Astrocyte of the spinal cord (primary cell): ENCODE measurements at regions not wholly inside any gene's neighbourhood (a gene's known extent, or its start where the extent isn't known, plus 50 kb on each side); places are given as distances from the start of the nearest gene placed in this dataset.

ENCODE experiments used
- DNase-seq: peaks from one replicate; pipeline ENCODE4 v3.0.0; 2011; ENCODE audit warnings: low read depth, low spot score
- H3K4me3 ChIP-seq: 2 replicates; pipeline ENCODE4 v1.5.1; 2011; ENCODE audit warnings: low read depth, mild to moderate bottlenecking, low read length, moderate library complexity
- CTCF ChIP-seq: IDR thresholded peaks from 2 replicates; pipeline ENCODE4 v1.5.1; 2012; ENCODE audit warnings: low read depth, mild to moderate bottlenecking, low read length, inconsistent platforms
- in situ Hi-C: cut with HindIII; loops from 2 replicates; pipeline ENCODE4 v1.10.0; 2017; ENCODE audit warnings: low sequenced_read_pairs

- in situ Hi-C loops: no loop called here
- no peak overlapping the region for H3K4me3 ChIP-seq
- no peak for TF ChIP-seq CTCF
- no peak for DNase-seq
These were observed 63.8 kb upstream of the EIF2S2 start for GRCh38 chr20:34175879-34176278.

GRCh38 chr20:34177052-34177451, 64.2 kb upstream of the ASIP start:
- DNase-seq: no peak
- no peak for TF ChIP-seq CTCF
- H3K4me3 ChIP-seq: no peak overlapping the region
- in situ Hi-C loops: no loop called here

- H3K4me3 ChIP-seq: no peak overlapping the region
- in situ Hi-C loops: no loop called here
- no peak for TF ChIP-seq CTCF
- no peak for DNase-seq
These were observed 61.4 kb upstream of the ASIP start for GRCh38 chr20:34179637-34180360.

- TF ChIP-seq CTCF: no peak
- DNase-seq: no peak
- in situ Hi-C loops: no loop called here
- H3K4me3 ChIP-seq: no peak overlapping the region
These were observed 60.6 kb upstream of the ASIP start for GRCh38 chr20:34180460-34181120.

GRCh38 chr20:34181484-34181883, 59.7 kb upstream of the ASIP start:
- no peak for TF ChIP-seq CTCF
- no peak overlapping the region for H3K4me3 ChIP-seq
- no peak for DNase-seq
- in situ Hi-C loops: no loop called here

GRCh38 chr20:34185766-34186620, 55.2 kb upstream of the ASIP start:
- in situ Hi-C loops: no loop called here
- DNase-seq: no peak
- no peak for TF ChIP-seq CTCF
- no peak overlapping the region for H3K4me3 ChIP-seq
